ENCODE measurements at regions not wholly inside any gene's neighbourhood (a gene's known extent, or its start where the extent isn't known, plus 50 kb on each side); places are given as distances from the start of the nearest gene placed in this dataset.

DNA sequence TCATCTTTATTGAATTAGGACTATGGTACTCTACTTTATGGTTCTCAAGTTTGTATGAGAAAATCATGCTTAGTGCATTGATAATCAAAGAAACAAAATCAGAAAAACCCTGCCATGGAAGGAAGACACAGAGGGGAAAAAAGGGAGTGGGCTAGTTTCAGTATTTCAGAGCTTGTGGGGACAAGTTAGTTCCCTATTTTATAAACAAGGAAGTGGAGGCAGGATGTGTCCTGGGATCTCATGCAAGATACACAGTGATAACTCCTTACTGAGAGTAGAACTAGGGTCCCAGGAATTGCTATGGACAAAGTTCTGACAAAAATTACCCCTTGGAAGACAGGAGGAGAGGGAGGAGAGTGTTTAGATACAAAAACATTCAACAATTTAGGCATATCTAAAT is 1277.3 kb downstream of the UQCRFS1 start:
- TF ChIP-seq, protein P1, sequence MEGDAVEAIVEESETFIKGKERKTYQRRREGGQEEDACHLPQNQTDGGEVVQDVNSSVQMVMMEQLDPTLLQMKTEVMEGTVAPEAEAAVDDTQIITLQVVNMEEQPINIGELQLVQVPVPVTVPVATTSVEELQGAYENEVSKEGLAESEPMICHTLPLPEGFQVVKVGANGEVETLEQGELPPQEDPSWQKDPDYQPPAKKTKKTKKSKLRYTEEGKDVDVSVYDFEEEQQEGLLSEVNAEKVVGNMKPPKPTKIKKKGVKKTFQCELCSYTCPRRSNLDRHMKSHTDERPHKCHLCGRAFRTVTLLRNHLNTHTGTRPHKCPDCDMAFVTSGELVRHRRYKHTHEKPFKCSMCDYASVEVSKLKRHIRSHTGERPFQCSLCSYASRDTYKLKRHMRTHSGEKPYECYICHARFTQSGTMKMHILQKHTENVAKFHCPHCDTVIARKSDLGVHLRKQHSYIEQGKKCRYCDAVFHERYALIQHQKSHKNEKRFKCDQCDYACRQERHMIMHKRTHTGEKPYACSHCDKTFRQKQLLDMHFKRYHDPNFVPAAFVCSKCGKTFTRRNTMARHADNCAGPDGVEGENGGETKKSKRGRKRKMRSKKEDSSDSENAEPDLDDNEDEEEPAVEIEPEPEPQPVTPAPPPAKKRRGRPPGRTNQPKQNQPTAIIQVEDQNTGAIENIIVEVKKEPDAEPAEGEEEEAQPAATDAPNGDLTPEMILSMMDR (IDR thresholded peaks at IDR 0.05; ENCODE audit: low read depth, low read length, missing control alignments): no peak
- no peak for DNase-seq (ENCODE audit: low read depth)
- H3K4me3 ChIP-seq (ENCODE audit: low read depth, low read length): no peak overlapping the region

DNA sequence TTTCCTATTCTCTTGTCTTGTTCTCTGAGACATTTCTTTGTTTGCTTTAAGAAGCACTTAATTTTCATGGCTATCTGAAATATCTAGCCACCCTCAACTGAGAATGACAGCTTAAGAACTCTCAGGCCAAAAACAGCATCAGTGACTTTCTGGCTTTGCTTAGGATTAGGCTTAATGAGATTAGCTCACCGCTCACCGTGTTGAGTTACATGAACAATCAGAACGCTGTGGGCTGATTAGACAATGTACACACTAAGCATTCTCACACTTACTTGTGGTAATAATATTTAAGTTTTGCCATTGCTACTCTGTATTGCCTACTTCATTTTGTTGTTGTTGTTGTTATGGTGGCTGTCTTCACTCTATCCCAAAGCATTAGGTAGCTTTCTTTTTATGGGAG is 1283.6 kb downstream of the UQCRFS1 start:
- no peak overlapping the region for H3K4me3 ChIP-seq (ENCODE audit: low read depth, low read length)
- TF ChIP-seq, protein P1 (IDR thresholded peaks at IDR 0.05; ENCODE audit: low read depth, low read length, missing control alignments): no peak
- no peak for DNase-seq (ENCODE audit: low read depth)

DNA sequence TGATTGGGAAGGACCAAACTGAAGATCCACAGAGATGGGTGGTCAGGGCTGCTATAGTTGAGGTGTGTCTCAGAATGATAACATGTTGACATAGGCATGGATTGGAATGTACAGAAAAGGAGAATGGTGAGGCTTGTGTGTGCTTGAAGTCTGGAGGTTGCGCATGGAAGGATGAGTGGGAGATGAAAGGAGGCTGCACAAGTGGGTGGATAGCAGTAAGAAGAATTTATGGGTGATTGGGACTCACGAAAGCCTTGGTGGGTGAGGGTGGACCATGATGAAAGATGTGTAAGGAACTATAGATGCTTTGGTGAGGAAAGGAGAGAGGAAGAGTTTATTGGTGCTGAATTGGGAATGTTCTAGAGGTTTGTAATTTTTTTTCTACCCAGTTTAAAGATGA is 1287.7 kb downstream of the UQCRFS1 start:
- TF ChIP-seq, protein P1 (IDR thresholded peaks at IDR 0.05; ENCODE audit: low read depth, low read length, missing control alignments): no peak
- DNase-seq (ENCODE audit: low read depth): no peak
- H3K4me3 ChIP-seq (ENCODE audit: low read depth, low read length): no peak overlapping the region

DNA sequence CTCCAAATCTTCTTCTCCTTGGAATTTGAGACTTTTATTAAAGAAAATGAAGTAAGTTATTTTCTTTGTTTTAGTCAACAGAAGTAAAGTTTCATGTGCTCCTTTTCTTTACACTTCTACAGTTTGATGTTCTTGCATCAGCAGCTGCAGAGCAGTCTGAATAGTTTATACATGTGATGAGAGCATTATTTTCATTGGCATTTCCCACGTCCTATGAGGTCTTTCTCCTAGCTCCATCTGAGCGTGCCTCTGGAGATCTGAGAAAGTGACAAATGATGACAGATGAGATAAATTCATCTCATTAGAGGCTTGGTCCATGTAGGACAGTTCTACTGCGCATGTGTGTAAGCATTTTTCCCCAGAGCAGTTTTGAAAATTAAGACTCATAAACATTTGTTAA is 1290.0 kb downstream of the UQCRFS1 start:
- TF ChIP-seq, protein P1 (IDR thresholded peaks at IDR 0.05; ENCODE audit: low read depth, low read length, missing control alignments): no peak
- H3K4me3 ChIP-seq (ENCODE audit: low read depth, low read length): no peak overlapping the region
- DNase-seq (ENCODE audit: low read depth): no peak

DNA sequence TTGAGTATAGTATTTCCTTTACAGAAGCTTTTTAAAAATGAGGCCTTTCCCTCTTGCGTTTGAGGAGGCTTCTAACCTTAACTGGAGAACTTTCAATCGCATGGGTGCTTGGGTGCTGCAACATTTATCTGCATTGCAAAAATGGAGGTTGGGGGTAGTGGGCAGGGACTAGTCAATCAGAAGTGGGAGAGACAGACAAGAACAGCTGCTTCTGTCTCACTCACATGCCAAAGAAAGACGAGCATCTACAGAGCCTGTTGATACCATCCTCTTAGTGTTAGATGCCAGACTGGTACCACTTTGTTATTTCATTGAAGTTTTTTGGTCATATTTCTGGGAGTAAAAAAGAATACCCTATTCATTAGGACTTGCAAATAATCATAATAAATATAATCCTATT is 1292.2 kb downstream of the UQCRFS1 start:
- H3K4me3 ChIP-seq (ENCODE audit: low read depth, low read length): no peak overlapping the region
- TF ChIP-seq, protein P1 (IDR thresholded peaks at IDR 0.05; ENCODE audit: low read depth, low read length, missing control alignments): no peak
- no peak for DNase-seq (ENCODE audit: low read depth)

DNA sequence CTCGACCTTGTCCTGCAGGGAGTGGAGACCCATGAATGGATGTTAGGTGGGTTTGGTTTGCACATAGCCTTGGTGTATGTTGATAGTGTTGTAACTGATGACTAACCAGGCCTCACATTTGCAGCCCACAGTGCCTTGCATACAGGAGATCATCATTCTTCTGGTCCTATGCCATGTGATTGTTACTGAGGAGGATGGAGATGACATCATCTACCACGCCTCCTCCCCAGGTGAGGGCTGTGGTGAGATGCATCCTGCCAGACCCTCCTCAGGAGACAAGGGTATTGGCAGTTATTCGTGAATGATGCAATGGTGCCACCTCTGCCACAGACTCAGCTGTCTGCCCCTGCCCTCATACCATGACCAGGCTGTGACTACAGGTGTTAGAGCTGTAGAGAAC is 1294.1 kb downstream of the UQCRFS1 start:
- DNase-seq (ENCODE audit: low read depth): no peak
- TF ChIP-seq, protein P1 (IDR thresholded peaks at IDR 0.05; ENCODE audit: low read depth, low read length, missing control alignments): no peak

DNA sequence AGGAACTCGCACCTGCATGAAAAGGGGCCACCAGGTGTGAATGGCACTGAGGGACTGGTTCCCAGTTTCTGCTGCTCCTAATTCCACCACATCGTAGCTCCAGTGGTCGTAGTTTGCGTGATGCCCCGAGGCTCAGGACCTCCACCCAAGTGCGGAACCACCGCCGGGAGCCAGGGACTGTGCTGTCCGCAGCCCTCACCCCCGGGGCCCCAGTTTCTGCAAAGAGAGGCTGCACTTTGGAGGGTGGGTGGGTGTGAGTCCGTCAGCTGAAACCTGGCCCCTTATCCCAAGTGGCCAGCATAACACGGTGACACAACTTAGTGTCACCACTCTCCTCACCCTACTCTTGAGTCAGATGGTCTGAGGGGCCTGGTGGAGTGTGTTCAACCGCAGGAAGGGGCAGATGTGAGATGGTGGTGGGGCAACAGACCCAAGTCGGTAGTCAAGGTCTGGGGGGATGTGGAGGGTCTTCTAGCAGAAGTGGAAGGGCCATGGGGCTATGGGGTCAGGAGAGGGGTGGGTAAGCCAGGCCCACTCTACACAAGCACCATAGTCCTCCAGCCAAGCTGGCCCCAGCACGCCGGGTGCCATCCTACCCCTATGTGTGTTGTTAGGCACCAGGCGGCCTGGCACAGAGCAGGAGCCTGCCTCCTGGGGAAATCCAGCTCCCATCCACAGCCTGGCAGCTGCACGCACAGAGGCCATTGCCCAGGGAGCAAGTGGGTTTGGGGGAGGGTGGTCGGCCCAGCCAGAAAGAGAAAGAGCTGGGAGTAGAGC is 1301.6 kb downstream of the UQCRFS1 start:
- TF ChIP-seq, protein P1 (IDR thresholded peaks at IDR 0.05; ENCODE audit: low read depth, low read length, missing control alignments): no peak
- DNase-seq (ENCODE audit: low read depth): no peak

More for the DNA sequence above, 1294.1 kb downstream of the UQCRFS1 start:
- H3K4me3 ChIP-seq (ENCODE audit: low read depth, low read length): no peak overlapping the region

More for the DNA sequence above, 1301.6 kb downstream of the UQCRFS1 start:
- no peak overlapping the region for H3K4me3 ChIP-seq (ENCODE audit: low read depth, low read length)
